ENCODE measurements at regions not wholly inside any gene's neighbourhood (a gene's known extent, or its start where the extent isn't known, plus 50 kb on each side); places are given as distances from the start of the nearest gene placed in this dataset.

GRCh38 chr6:16985513-16986284, 116.2 kb upstream of the STMND1 start:
- no peak for TF ChIP-seq CTCF (IDR thresholded peaks at IDR 0.05 in 4 of 5, conservative IDR thresholded peaks at IDR 0.05 in 1 of 5)
- no peak for TF ChIP-seq POLR2A (IDR thresholded peaks at IDR 0.05)
